Effector CD4-positive, alpha-beta T cell (primary cell): ENCODE measurements at regions not wholly inside any gene's neighbourhood (a gene's known extent, or its start where the extent isn't known, plus 50 kb on each side); places are given as distances from the start of the nearest gene placed in this dataset.
"Not testable (repeated sequence)": the region's sequence is repeated elsewhere in the genome, so short reads cannot be mapped to it uniquely, and the experiment has no call there.

Experiments
- DNase-seq: peaks from one replicate; pipeline ENCODE4 v3.0.0-alpha.2; 2020

- DNase-seq, result not testable (repeated sequence)
Observed at GRCh38 chr10:45056806-45057205, 56.1 kb downstream of the ZNF22 start.

GRCh38 chr10:45058580-45058979, 57.9 kb downstream of the ZNF22 start:
- DNase-seq, result no peak

- no peak for DNase-seq
Observed at GRCh38 chr10:45058992-45059561, 58.4 kb downstream of the ZNF22 start.

GRCh38 chr10:45059632-45060031, 58.9 kb downstream of the ZNF22 start:
- no peak for DNase-seq

GRCh38 chr10:45061982-45062381, 61.3 kb downstream of the ZNF22 start:
- no peak for DNase-seq

- no peak for DNase-seq
Observed at GRCh38 chr10:45063591-45064231, 63.0 kb downstream of the ZNF22 start.

GRCh38 chr10:45064998-45065397, 64.3 kb downstream of the ZNF22 start:
- no peak for DNase-seq

GRCh38 chr10:45071043-45071813, 70.5 kb downstream of the ZNF22 start:
- no peak for DNase-seq

GRCh38 chr10:45075216-45075615, 74.5 kb downstream of the ZNF22 start:
- no peak for DNase-seq

- no peak for DNase-seq
Observed at GRCh38 chr10:45075826-45076380, 75.2 kb downstream of the ZNF22 start.

GRCh38 chr10:45076891-45077290, 76.2 kb downstream of the ZNF22 start:
- no peak for DNase-seq

- no peak for DNase-seq
Observed at GRCh38 chr10:45080331-45080730, 79.6 kb downstream of the ZNF22 start.

- no peak for DNase-seq
Observed at GRCh38 chr10:45082176-45082575, 81.5 kb downstream of the ZNF22 start.

- DNase-seq, result no peak
Observed at GRCh38 chr10:45091968-45092367, 91.2 kb downstream of the ZNF22 start.

- DNase-seq, result no peak
Observed at GRCh38 chr10:45093945-45094344, 93.2 kb downstream of the ZNF22 start.

GRCh38 chr10:45095286-45095685, 94.6 kb downstream of the ZNF22 start:
- DNase-seq, result no peak

GRCh38 chr10:45096001-45096400, 95.3 kb downstream of the ZNF22 start:
- DNase-seq, result no peak

GRCh38 chr10:45100429-45100828, 99.7 kb downstream of the ZNF22 start:
- DNase-seq, result no peak

GRCh38 chr10:45104674-45105073, 104.0 kb downstream of the ZNF22 start:
- no peak for DNase-seq

GRCh38 chr10:45105309-45105708, 104.6 kb downstream of the ZNF22 start:
- DNase-seq, result not testable (repeated sequence)

GRCh38 chr10:45106236-45106856, 105.6 kb downstream of the ZNF22 start:
- no peak for DNase-seq

- DNase-seq, result no peak
Observed at GRCh38 chr10:45111509-45111908, 110.8 kb downstream of the ZNF22 start.

- DNase-seq, result not testable (repeated sequence)
Observed at GRCh38 chr10:45117940-45118339, 117.2 kb downstream of the ZNF22 start.
